Smooth muscle cell (in vitro differentiated cells): ENCODE measurements at regions not wholly inside any gene's neighbourhood (a gene's known extent, or its start where the extent isn't known, plus 50 kb on each side); places are given as distances from the start of the nearest gene placed in this dataset.

Experiments
- DNase-seq: peaks from one replicate; lab custom pipeline; 2025; ENCODE audit not compliant: unreplicated experiment; lab: John Stamatoyannopoulos, UW
- H2AFZ ChIP-seq: fragments of 200-600 bp; sonication (generic); 2 replicates; pipeline ENCODE4 v1.6.0; 2016; ENCODE audit warnings: antibody characterized with exemption, low read depth, mild to moderate bottlenecking
- H3F3A ChIP-seq: fragments of 200-600 bp; sonication (generic); 2 replicates; pipeline ENCODE4 v1.6.0; 2017; ENCODE audit warnings: antibody characterized with exemption, low read depth
- H3K27ac ChIP-seq: fragments of 200-600 bp; sonication (generic); 2 replicates; pipeline ENCODE4 v1.5.1; 2016; ENCODE audit warnings: low read depth, mild to moderate bottlenecking
- H3K27me3 ChIP-seq: fragments of 200-600 bp; sonication (generic); 2 replicates; pipeline ENCODE4 v1.6.1; 2016; ENCODE audit warnings: low read depth, mild to moderate bottlenecking
- H3K36me3 ChIP-seq: fragments of 200-600 bp; sonication (generic); 2 replicates; pipeline ENCODE4 v1.5.1; 2016; ENCODE audit warnings: low read depth
- H3K4me1 ChIP-seq: fragments of 200-600 bp; sonication (generic); 2 replicates; pipeline ENCODE4 v1.5.1; 2016; ENCODE audit warnings: low read depth
- H3K4me2 ChIP-seq: fragments of 200-600 bp; sonication (generic); 2 replicates; pipeline ENCODE4 v1.6.0; 2016; ENCODE audit warnings: mild to moderate bottlenecking
- H3K4me3 ChIP-seq: fragments of 200-600 bp; sonication (generic); 2 replicates; pipeline ENCODE4 v1.5.1; 2016; ENCODE audit warnings: mild to moderate bottlenecking
- H3K79me2 ChIP-seq: fragments of 200-600 bp; sonication (generic); 2 replicates; pipeline ENCODE4 v1.6.0; 2016; ENCODE audit warnings: low read depth, mild to moderate bottlenecking
- H3K9ac ChIP-seq: fragments of 200-600 bp; sonication (generic); 2 replicates; pipeline ENCODE4 v1.6.0; 2016; ENCODE audit warnings: low read depth
- H3K9me3 ChIP-seq: fragments of 200-600 bp; sonication (generic); replicated peaks from 2 replicates; pipeline ENCODE4 v1.5.1; 2016; ENCODE audit warnings: low read depth
- H4K20me1 ChIP-seq: fragments of 200-600 bp; sonication (generic); 2 replicates; pipeline ENCODE4 v1.6.0; 2016; ENCODE audit warnings: low read depth
- CTCF ChIP-seq: fragments of 200-600 bp; sonication (generic); IDR thresholded peaks from 2 replicates; pipeline ENCODE4 v1.5.1; 2017; ENCODE audit warnings: borderline replicate concordance, mild to moderate bottlenecking, antibody characterized with exemption; ENCODE audit not compliant: insufficient read depth, poor library complexity, severe bottlenecking
- WGBS: methylation state at CpG from one replicate; pipeline ENCODE4 v1.1.7; 2016; ENCODE audit warnings: low lambda C conversion rate; 5-methylcytosine and 5-hydroxymethylcytosine counted together

GRCh38 chr6:14722704-14723103 lies 523.2 kb upstream of the JARID2 start:
- Histone ChIP-seq H3K9ac (no peak overlapping the region), H3K79me2 (no peaks in the 10 kb centered on the region), H3K27me3 (no peaks in the 10 kb centered on the region), H3K4me3 (no peak overlapping the region), H3K36me3 (no peaks in the 10 kb centered on the region), H3K4me1 (peaks cover 6% of the 10 kb centered on the region), H3K27ac (no peak overlapping the region), H3F3A (no peaks in the 10 kb centered on the region), H3K9me3 (no peaks in the 10 kb centered on the region), H2AFZ (no peak overlapping the region), H4K20me1 (no peaks in the 10 kb centered on the region), H3K4me2 (no peak overlapping the region)
- TF ChIP-seq CTCF: no peak
- 96% methylated on average over 9 of the region's 9 CpGs for WGBS
- no peak for DNase-seq

GRCh38 chr6:14723535-14724086 lies 522.3 kb upstream of the JARID2 start:
- no peak overlapping the region for H3K9ac ChIP-seq
- WGBS: 96% methylated on average over 2 of the region's 2 CpGs
- no peak overlapping the region for H3K27ac ChIP-seq
- H3F3A ChIP-seq: no peaks in the 10 kb centered on the region
- no peak for TF ChIP-seq CTCF
- H3K79me2 ChIP-seq: no peaks in the 10 kb centered on the region
- H3K4me1 ChIP-seq: peaks cover 6% of the 10 kb centered on the region
- no peak overlapping the region for H2AFZ ChIP-seq
- no peaks in the 10 kb centered on the region for H3K9me3 ChIP-seq
- H3K4me2 ChIP-seq: no peak overlapping the region
- DNase-seq: no peak
- no peak overlapping the region for H3K4me3 ChIP-seq
- no peaks in the 10 kb centered on the region for H4K20me1 ChIP-seq
- H3K27me3 ChIP-seq: no peaks in the 10 kb centered on the region
- no peaks in the 10 kb centered on the region for H3K36me3 ChIP-seq

- 60% methylated on average over 1 of the region's 1 CpG for WGBS
- no peak for DNase-seq
- peaks cover 15% of the 10 kb centered on the region for H3K4me1 ChIP-seq
- H4K20me1 ChIP-seq: no peaks in the 10 kb centered on the region
- no peak for TF ChIP-seq CTCF
- no peaks in the 10 kb centered on the region for H3F3A ChIP-seq
- no peaks in the 10 kb centered on the region for H3K9me3 ChIP-seq
- H3K79me2 ChIP-seq: no peaks in the 10 kb centered on the region
- no peaks in the 10 kb centered on the region for H3K27me3 ChIP-seq
- H3K4me2 ChIP-seq: no peak overlapping the region
- no peak overlapping the region for H3K9ac ChIP-seq
- no peak overlapping the region for H3K27ac ChIP-seq
- H3K36me3 ChIP-seq: no peaks in the 10 kb centered on the region
- no peak overlapping the region for H2AFZ ChIP-seq
- H3K4me3 ChIP-seq: no peak overlapping the region
These were observed 521.3 kb upstream of the JARID2 start for GRCh38 chr6:14724549-14724948.

GRCh38 chr6:14726816-14727493 lies 518.9 kb upstream of the JARID2 start:
- DNase-seq: no peak
- H3K9me3 ChIP-seq: no peaks in the 10 kb centered on the region
- 94% methylated on average over 7 of the region's 7 CpGs for WGBS
- peaks cover 10% of the 10 kb centered on the region for H3K4me1 ChIP-seq
- no peak for TF ChIP-seq CTCF
- no peak overlapping the region for H2AFZ ChIP-seq
- H3K4me3 ChIP-seq: no peak overlapping the region
- H4K20me1 ChIP-seq: no peaks in the 10 kb centered on the region
- peaks cover 2% of the 10 kb centered on the region for H3F3A ChIP-seq
- H3K36me3 ChIP-seq: no peaks in the 10 kb centered on the region
- no peaks in the 10 kb centered on the region for H3K79me2 ChIP-seq
- H3K4me2 ChIP-seq: no peak overlapping the region
- H3K9ac ChIP-seq: no peak overlapping the region
- no peaks in the 10 kb centered on the region for H3K27me3 ChIP-seq
- H3K27ac ChIP-seq: no peak overlapping the region
